Superior temporal gyrus (tissue), 1 donor: ENCODE measurements at regions not wholly inside any gene's neighbourhood (a gene's known extent, or its start where the extent isn't known, plus 50 kb on each side); places are given as distances from the start of the nearest gene placed in this dataset.
A peak's percentile ranks its signal among the peaks of the same experiment; 100 is the strongest.
"Not testable (repeated sequence)": the region's sequence is repeated elsewhere in the genome, so short reads cannot be mapped to it uniquely, and the experiment has no call there.

Source experiments
- DNase-seq: peaks from one replicate; pipeline ENCODE4 v3.0.0-alpha.2; 2016; ENCODE audit errors: extremely low spot score

- no peak for DNase-seq
Measured at GRCh38 chr22:27310966-27311697, 490.4 kb downstream of the MN1 start.

- DNase-seq: no peak
Measured at GRCh38 chr22:27311698-27312550, 489.6 kb downstream of the MN1 start.

GRCh38 chr22:27312565-27312964, 489.0 kb downstream of the MN1 start:
- no peak for DNase-seq

- DNase-seq: no peak
Measured at GRCh38 chr22:27312966-27313855, 488.3 kb downstream of the MN1 start.

- no peak for DNase-seq
Measured at GRCh38 chr22:27314276-27314807, 487.2 kb downstream of the MN1 start.

GRCh38 chr22:27315833-27316232, 485.7 kb downstream of the MN1 start:
- no peak for DNase-seq

- DNase-seq: no peak
Measured at GRCh38 chr22:27317096-27317495, 484.5 kb downstream of the MN1 start.

GRCh38 chr22:27317971-27318428, 483.6 kb downstream of the MN1 start:
- no peak for DNase-seq

- DNase-seq: peak; percentile 51
Measured at GRCh38 chr22:27318516-27318915, 483.0 kb downstream of the MN1 start.

GRCh38 chr22:27323661-27324060, 477.9 kb downstream of the MN1 start:
- DNase-seq: no peak

- not testable (repeated sequence) for DNase-seq
Measured at GRCh38 chr22:27324908-27325307, 476.6 kb downstream of the MN1 start.

GRCh38 chr22:27327497-27327896, 474.1 kb downstream of the MN1 start:
- no peak for DNase-seq

- DNase-seq: no peak
Measured at GRCh38 chr22:27327981-27328721, 473.4 kb downstream of the MN1 start.

- DNase-seq: no peak
Measured at GRCh38 chr22:27329131-27329850, 472.3 kb downstream of the MN1 start.

GRCh38 chr22:27329966-27330645, 471.4 kb downstream of the MN1 start:
- DNase-seq: no peak

GRCh38 chr22:27331526-27332281, 469.9 kb downstream of the MN1 start:
- DNase-seq: peak; percentile 17

- DNase-seq: no peak
Measured at GRCh38 chr22:27335102-27335660, 466.4 kb downstream of the MN1 start.
